Mesenchymal stem cell (in vitro differentiated cells and primary cell): ENCODE measurements at regions not wholly inside any gene's neighbourhood (a gene's known extent, or its start where the extent isn't known, plus 50 kb on each side); places are given as distances from the start of the nearest gene placed in this dataset.

ENCODE experiments used
- DNase-seq: peaks from one replicate; pipeline ENCODE4 v3.0.0-alpha.2; 2013
- H2AFZ ChIP-seq: one replicate; pipeline ENCODE4 v1.6.1; 2013; ENCODE audit warnings: low read depth, mild to moderate bottlenecking, control low read depth, inconsistent platforms, low read length, moderate library complexity
- H2AK5ac ChIP-seq: 2 replicates; pipeline ENCODE4 v1.6.1; 2013; ENCODE audit warnings: low read length, moderate library complexity, mild to moderate bottlenecking, inconsistent platforms; ENCODE audit not compliant: severe bottlenecking
- H2BK120ac ChIP-seq: one replicate; pipeline ENCODE4 v1.6.1; 2013; ENCODE audit warnings: low read depth, mild to moderate bottlenecking, inconsistent platforms, low read length, moderate library complexity
- H2BK12ac ChIP-seq, 2 experiments: one replicate each; pipeline ENCODE4 v1.6.1; 2013; ENCODE audit warnings: inconsistent platforms in 2 of 2, low read length in 2 of 2, mild to moderate bottlenecking in 2 of 2, moderate library complexity in 2 of 2, control low read depth in 1 of 2
- H2BK15ac ChIP-seq: one replicate; pipeline ENCODE4 v1.6.1; 2013; ENCODE audit warnings: mild to moderate bottlenecking, low read depth, inconsistent platforms; ENCODE audit not compliant: poor library complexity, severe bottlenecking
- H2BK5ac ChIP-seq: 2 replicates; pipeline ENCODE4 v1.6.1; 2013; ENCODE audit warnings: low read depth, mild to moderate bottlenecking, low read length, control low read depth, inconsistent platforms; ENCODE audit not compliant: poor library complexity, severe bottlenecking
- H3K14ac ChIP-seq, 2 experiments: one replicate each; pipeline ENCODE4 v1.6.1; 2013; ENCODE audit warnings: inconsistent platforms in 2 of 2, low read length in 2 of 2, control low read depth in 1 of 2, mild to moderate bottlenecking in 1 of 2, moderate library complexity in 1 of 2
- H3K18ac ChIP-seq, 2 experiments: one replicate each; pipeline ENCODE4 v1.6.1; 2013; ENCODE audit warnings: inconsistent platforms in 2 of 2, low read length in 2 of 2, control low read depth in 1 of 2, low read depth in 1 of 2, mild to moderate bottlenecking in 1 of 2
- H3K23ac ChIP-seq, 2 experiments: one replicate each; pipeline ENCODE4 v1.6.1; 2013; ENCODE audit warnings: inconsistent platforms in 2 of 2, low read length in 2 of 2, mild to moderate bottlenecking in 2 of 2, moderate library complexity in 2 of 2, control low read depth in 1 of 2
- H3K27ac ChIP-seq: 2 replicates; pipeline ENCODE4 v1.5.1; 2013; ENCODE audit warnings: mild to moderate bottlenecking, moderate library complexity, low read length, control low read depth, inconsistent platforms; ENCODE audit not compliant: poor library complexity, severe bottlenecking
- H3K27me3 ChIP-seq, 2 experiments: 2 replicates each; pipeline versions ENCODE4 v1.6.1 to v1.7.0; 2013; ENCODE audit warnings: low read length in 2 of 2, mild to moderate bottlenecking in 2 of 2, moderate library complexity in 2 of 2, control low read depth in 1 of 2, inconsistent platforms in 1 of 2; ENCODE audit not compliant: control insufficient read depth in 1 of 2, insufficient read depth in 1 of 2
- H3K36me3 ChIP-seq, 2 experiments: 2 replicates each; pipeline versions ENCODE4 v1.6.1 to v1.7.0; 2013; ENCODE audit warnings: low read length in 2 of 2, control low read depth in 1 of 2, inconsistent platforms in 1 of 2, low read depth in 1 of 2, mild to moderate bottlenecking in 1 of 2; ENCODE audit not compliant: insufficient read depth in 2 of 2, control insufficient read depth in 1 of 2
- H3K4ac ChIP-seq, 2 experiments: one replicate each; pipeline ENCODE4 v1.6.1; 2013; ENCODE audit warnings: inconsistent platforms in 2 of 2, low read length in 2 of 2, mild to moderate bottlenecking in 2 of 2, moderate library complexity in 2 of 2, control low read depth in 1 of 2, low read depth in 1 of 2
- H3K4me1 ChIP-seq: 2 replicates; pipeline ENCODE4 v1.6.1; 2013; ENCODE audit warnings: low read depth, low read length, control low read depth; ENCODE audit not compliant: control insufficient read depth, insufficient read depth
- H3K4me2 ChIP-seq: 2 replicates; pipeline ENCODE4 v1.6.1; 2013; ENCODE audit warnings: low read length, mild to moderate bottlenecking, inconsistent platforms; ENCODE audit not compliant: poor library complexity, severe bottlenecking
- H3K4me3 ChIP-seq, 2 experiments: 2 replicates each; pipeline versions ENCODE4 v1.5.1 to v1.7.0; 2013; ENCODE audit warnings: low read length in 2 of 2, mild to moderate bottlenecking in 2 of 2, control low read depth in 1 of 2, low read depth in 1 of 2; ENCODE audit not compliant: insufficient read depth in 1 of 2
- H3K79me1 ChIP-seq: replicated peaks from 2 replicates; pipeline ENCODE4 v1.6.1; 2013; ENCODE audit warnings: mild to moderate bottlenecking, control low read depth, low read length, inconsistent platforms; ENCODE audit not compliant: poor library complexity, severe bottlenecking
- H3K9ac ChIP-seq: 2 replicates; pipeline ENCODE4 v1.7.0; 2013; ENCODE audit warnings: mild to moderate bottlenecking, low read length, moderate library complexity
- H3K9me3 ChIP-seq: 2 replicates; pipeline ENCODE4 v1.7.0; 2013; ENCODE audit warnings: mild to moderate bottlenecking, low read length; ENCODE audit not compliant: control insufficient read depth
- H4K8ac ChIP-seq: one replicate; pipeline ENCODE4 v1.6.1; 2013; ENCODE audit warnings: inconsistent platforms, mild to moderate bottlenecking, low read length, moderate library complexity
- H4K91ac ChIP-seq: one replicate; pipeline ENCODE4 v1.6.1; 2013; ENCODE audit warnings: mild to moderate bottlenecking, low read length, inconsistent platforms
- WGBS: methylation state at CpG from one replicate; pipeline ENCODE4 v1.1.7; 2013; ENCODE audit warnings: mixed read lengths; 5-methylcytosine and 5-hydroxymethylcytosine counted together

- Histone ChIP-seq H2BK12ac (no peak overlapping the region), H3K4me3 (no peak overlapping the region), H3K9ac (no peak overlapping the region), H3K79me1 (no peaks in the 10 kb centered on the region), H3K23ac (no peak overlapping the region), H3K36me3 (no peaks in the 10 kb centered on the region), H3K18ac (no peak overlapping the region), H3K4me2 (no peak overlapping the region), H3K27me3 (no peaks in the 10 kb centered on the region), H3K4ac (no peak overlapping the region), H2BK120ac (no peak overlapping the region), H2BK5ac (no peak overlapping the region), H3K9me3 (no peaks in the 10 kb centered on the region), H3K27ac (no peak overlapping the region), H2BK15ac (no peak overlapping the region), H3K14ac (no peak overlapping the region), H4K8ac (no peak overlapping the region), H4K91ac (no peak overlapping the region), H2AFZ (no peak overlapping the region), H3K4me1 (no peaks in the 10 kb centered on the region), H2AK5ac (no peak overlapping the region)
- WGBS = no CpG with 5 or more reads among the region's 1 CpG
- DNase-seq = peak; percentile 3
These were observed 159.3 kb downstream of the FAM47B start for GRCh38 chrX:35101901-35102300.

- H2BK120ac ChIP-seq = no peak overlapping the region
These were observed 162.0 kb downstream of the FAM47B start for GRCh38 chrX:35104626-35105025.

GRCh38 chrX:35115205-35115604 lies 172.6 kb downstream of the FAM47B start:
- no peak overlapping the region for H3K14ac ChIP-seq
- no peak overlapping the region for H3K4me3 ChIP-seq
- H3K27me3 ChIP-seq = no peaks in the 10 kb centered on the region
- H2BK12ac ChIP-seq = no peak overlapping the region
- H3K9me3 ChIP-seq = no peaks in the 10 kb centered on the region
- H4K8ac ChIP-seq = no peak overlapping the region
- no peak overlapping the region for H2BK120ac ChIP-seq
- no peak overlapping the region for H3K18ac ChIP-seq
- no peak overlapping the region for H3K9ac ChIP-seq
- no peaks in the 10 kb centered on the region for H3K36me3 ChIP-seq
- H2AK5ac ChIP-seq = no peak overlapping the region
- no peak overlapping the region for H3K4ac ChIP-seq
- H2BK5ac ChIP-seq = no peak overlapping the region
- H4K91ac ChIP-seq = no peak overlapping the region
- 80% methylated on average over 1 of the region's 1 CpG for WGBS
- DNase-seq = peak; percentile 30
- H3K79me1 ChIP-seq = no peaks in the 10 kb centered on the region
- no peak overlapping the region for H3K4me2 ChIP-seq
- H3K4me1 ChIP-seq = no peaks in the 10 kb centered on the region
- H3K23ac ChIP-seq = no peak overlapping the region
- H2AFZ ChIP-seq = no peak overlapping the region
- no peak overlapping the region for H3K27ac ChIP-seq
- H2BK15ac ChIP-seq = no peak overlapping the region

More at GRCh38 chrX:35104626-35105025, 162.0 kb downstream of the FAM47B start:
- Histone ChIP-seq H3K79me1 (no peaks in the 10 kb centered on the region), H2BK12ac (no peak overlapping the region), H4K91ac (no peak overlapping the region), H3K27ac (no peak overlapping the region), H3K4me3 (no peak overlapping the region), H3K14ac (no peak overlapping the region), H3K4ac (no peak overlapping the region), H2AFZ (no peak overlapping the region), H4K8ac (no peak overlapping the region), H2AK5ac (no peak overlapping the region), H3K9ac (no peak overlapping the region), H3K27me3 (no peaks in the 10 kb centered on the region), H2BK5ac (no peak overlapping the region), H3K36me3 (no peaks in the 10 kb centered on the region), H3K4me2 (no peak overlapping the region), H2BK15ac (no peak overlapping the region), H3K4me1 (no peaks in the 10 kb centered on the region), H3K18ac (no peak overlapping the region), H3K23ac (no peak overlapping the region), H3K9me3 (no peaks in the 10 kb centered on the region)
- no peak for DNase-seq
- 100% methylated on average over 1 of the region's 3 CpGs for WGBS

GRCh38 chrX:35122756-35123155 lies 180.2 kb downstream of the FAM47B start:
- no peaks in the 10 kb centered on the region for H3K79me1 ChIP-seq
- H2BK5ac ChIP-seq = no peak overlapping the region
- no peak overlapping the region for H2BK15ac ChIP-seq
- no peak overlapping the region for H2BK12ac ChIP-seq
- 57% methylated on average over 1 of the region's 1 CpG for WGBS
- DNase-seq = peak; percentile 3
- H3K14ac ChIP-seq = no peak overlapping the region
- no peak overlapping the region for H3K9ac ChIP-seq
- H3K4me3 ChIP-seq = no peak overlapping the region
- no peak overlapping the region for H3K4me2 ChIP-seq
- H2AFZ ChIP-seq = no peak overlapping the region
- no peak overlapping the region for H3K27ac ChIP-seq
- no peak overlapping the region for H3K18ac ChIP-seq
- H3K4me1 ChIP-seq = no peaks in the 10 kb centered on the region
- H3K36me3 ChIP-seq = no peaks in the 10 kb centered on the region
- H3K27me3 ChIP-seq = no peaks in the 10 kb centered on the region
- H4K91ac ChIP-seq = no peak overlapping the region
- no peak overlapping the region for H3K4ac ChIP-seq
- no peak overlapping the region for H2BK120ac ChIP-seq
- no peak overlapping the region for H3K23ac ChIP-seq
- no peak overlapping the region for H4K8ac ChIP-seq
- H2AK5ac ChIP-seq = no peak overlapping the region
- H3K9me3 ChIP-seq = no peaks in the 10 kb centered on the region
